ENCODE measurements at regions not wholly inside any gene's neighbourhood (a gene's known extent, or its start where the extent isn't known, plus 50 kb on each side); places are given as distances from the start of the nearest gene placed in this dataset.
"Not testable (repeated sequence)": the region's sequence is repeated elsewhere in the genome, so short reads cannot be mapped to it uniquely, and the experiment has no call there.

GRCh38 chr7:14974688-14975087 is 72.1 kb upstream of the DGKB start:
- no peaks in the 10 kb centered on the region for H3K36me3 ChIP-seq
- intact Hi-C loops (cut with DNase I; ENCODE audit: low total_unique reads) = no loop called here
- no peaks in the 10 kb centered on the region for H3K9me3 ChIP-seq
- no peaks in the 10 kb centered on the region for H3K27me3 ChIP-seq
- no peak overlapping the region for H3K27ac ChIP-seq
- no peaks in the 10 kb centered on the region for H3K4me1 ChIP-seq
- 93 to 98% (median 96%) methylated on average over 5 of the region's 5 CpGs for WGBS, 5 donors
- no peak overlapping the region for H3K4me3 ChIP-seq
- no peak for DNase-seq
- TF ChIP-seq POLR2AphosphoS5 (IDR thresholded peaks at IDR 0.05) (no peak), CTCF (IDR thresholded peaks at IDR 0.05) (no peak), POLR2A (IDR thresholded peaks at IDR 0.05) (no peak), EP300 (IDR thresholded peaks at IDR 0.05) (no peak)

GRCh38 chr7:14973712-14974428 is 71.3 kb upstream of the DGKB start:
- Histone ChIP-seq H3K4me3 (no peak overlapping the region), H3K27me3 (no peaks in the 10 kb centered on the region), H3K9me3 (no peaks in the 10 kb centered on the region), H3K36me3 (no peaks in the 10 kb centered on the region), H3K4me1 (no peaks in the 10 kb centered on the region), H3K27ac (no peak overlapping the region)
- DNase-seq = no peak
- intact Hi-C loops (cut with DNase I; ENCODE audit: low total_unique reads) = no loop called here
- WGBS, 5 donors = 63 to 69% (median 67%) methylated on average over 3 of the region's 3 CpGs
- TF ChIP-seq EP300 (IDR thresholded peaks at IDR 0.05) (no peak), CTCF (IDR thresholded peaks at IDR 0.05) (no peak), POLR2A (IDR thresholded peaks at IDR 0.05) (no peak), POLR2AphosphoS5 (IDR thresholded peaks at IDR 0.05) (no peak)

GRCh38 chr7:14971678-14972077 is 69.1 kb upstream of the DGKB start:
- DNase-seq; H3K4me1 ChIP-seq; intact Hi-C loops (cut with DNase I; ENCODE audit: low total_unique reads); H3K27me3 ChIP-seq; H3K36me3 ChIP-seq; H3K4me3 ChIP-seq; H3K9me3 ChIP-seq; H3K27ac ChIP-seq: not testable (repeated sequence)
- WGBS, 5 donors = 57 to 68% (median 58%) methylated on average over 4 of the region's 4 CpGs

GRCh38 chr7:14967376-14967775 is 64.8 kb upstream of the DGKB start:
- H3K4me1 ChIP-seq; H3K9me3 ChIP-seq; H3K4me3 ChIP-seq; H3K27ac ChIP-seq; H3K36me3 ChIP-seq; intact Hi-C loops (cut with DNase I; ENCODE audit: low total_unique reads); DNase-seq; H3K27me3 ChIP-seq: not testable (repeated sequence)
- WGBS, 5 donors = 84 to 91% (median 88%) methylated on average over 8 of the region's 8 CpGs

- intact Hi-C loops (cut with DNase I; ENCODE audit: low total_unique reads) = no loop called here
- no peak for TF ChIP-seq EP300 (IDR thresholded peaks at IDR 0.05)
- TF ChIP-seq POLR2AphosphoS5 (IDR thresholded peaks at IDR 0.05) = no peak
- no peak for TF ChIP-seq CTCF (IDR thresholded peaks at IDR 0.05)
- no peak for TF ChIP-seq POLR2A (IDR thresholded peaks at IDR 0.05)
- DNase-seq = no peak
- H3K4me1 ChIP-seq = no peaks in the 10 kb centered on the region
- peak overlapping the region in 2 of 4 donors; percentile 3 to 22 for H3K4me3 ChIP-seq
- 46 to 58% (median 55%) methylated on average over 2 of the region's 2 CpGs for WGBS, 5 donors
- H3K27me3 ChIP-seq = no peaks in the 10 kb centered on the region
- no peak overlapping the region for H3K27ac ChIP-seq
- H3K9me3 ChIP-seq = no peaks in the 10 kb centered on the region
- no peaks in the 10 kb centered on the region for H3K36me3 ChIP-seq
These were observed 60.2 kb upstream of the DGKB start for GRCh38 chr7:14962778-14963177.
